Activated T-cell treated with anti-CD3 and anti-CD28 coated beads, Interleukin-2, amount 50 U/mL, for 24 hours (primary cell): ENCODE measurements at regions not wholly inside any gene's neighbourhood (a gene's known extent, or its start where the extent isn't known, plus 50 kb on each side); places are given as distances from the start of the nearest gene placed in this dataset.
"Not testable (repeated sequence)": the region's sequence is repeated elsewhere in the genome, so short reads cannot be mapped to it uniquely, and the experiment has no call there.

Source experiments
- DNase-seq: peaks from one replicate; pipeline ENCODE4 v3.0.0-alpha.2; 2020
- H3K27ac Mint-ChIP-seq: 2 replicates; pipeline ENCODE4 v1.8.0; 2020; ENCODE audit warnings: mild to moderate bottlenecking, mixed read lengths
- H3K27me3 Mint-ChIP-seq: 2 replicates; pipeline ENCODE4 v1.8.0; 2020; ENCODE audit warnings: mixed read lengths
- H3K36me3 Mint-ChIP-seq: 2 replicates; pipeline ENCODE4 v1.8.0; 2020; ENCODE audit warnings: low read depth, mixed read lengths
- H3K4me1 Mint-ChIP-seq: 2 replicates; pipeline ENCODE4 v1.8.0; 2020; ENCODE audit warnings: low read depth, mixed read lengths
- H3K4me3 Mint-ChIP-seq: 2 replicates; pipeline ENCODE4 v1.8.0; 2020; ENCODE audit warnings: mild to moderate bottlenecking, moderate library complexity, mixed read lengths
- H3K9me3 Mint-ChIP-seq: 2 replicates; pipeline ENCODE4 v1.8.0; 2020; ENCODE audit warnings: mixed read lengths

GRCh38 chr12:4822572-4822971, 87.1 kb upstream of the KCNA1 start:
- Mint-ChIP-seq H3K4me1 (peaks cover 44% of the 10 kb centered on the region), H3K4me3 (no peak overlapping the region), H3K36me3 (no peaks in the 10 kb centered on the region), H3K27me3 (no peaks in the 10 kb centered on the region), H3K9me3 (no peaks in the 10 kb centered on the region), H3K27ac (no peak overlapping the region)
- no peak for DNase-seq

- Mint-ChIP-seq H3K36me3 (no peaks in the 10 kb centered on the region), H3K27ac (no peak overlapping the region), H3K4me1 (peaks cover 50% of the 10 kb centered on the region), H3K4me3 (no peak overlapping the region), H3K9me3 (no peaks in the 10 kb centered on the region), H3K27me3 (no peaks in the 10 kb centered on the region)
- no peak for DNase-seq
Observed at GRCh38 chr12:4824380-4824779, 85.3 kb upstream of the KCNA1 start.

GRCh38 chr12:4825011-4825858, 84.5 kb upstream of the KCNA1 start:
- DNase-seq = no peak
- H3K4me3 Mint-ChIP-seq = no peak overlapping the region
- no peaks in the 10 kb centered on the region for H3K36me3 Mint-ChIP-seq
- peaks cover 57% of the 10 kb centered on the region for H3K4me1 Mint-ChIP-seq
- no peaks in the 10 kb centered on the region for H3K27me3 Mint-ChIP-seq
- H3K9me3 Mint-ChIP-seq = no peaks in the 10 kb centered on the region
- H3K27ac Mint-ChIP-seq = peak overlapping the region; percentile 30

- Mint-ChIP-seq H3K4me1 (peaks cover 71% of the 10 kb centered on the region), H3K9me3 (no peaks in the 10 kb centered on the region), H3K36me3 (no peaks in the 10 kb centered on the region), H3K27me3 (no peaks in the 10 kb centered on the region), H3K4me3 (no peak overlapping the region), H3K27ac (no peak overlapping the region)
- DNase-seq = no peak
Observed at GRCh38 chr12:4826909-4827308, 82.8 kb upstream of the KCNA1 start.

GRCh38 chr12:4828176-4828575, 81.5 kb upstream of the KCNA1 start:
- H3K9me3 Mint-ChIP-seq = peaks cover under 1% of the 10 kb centered on the region
- peak overlapping the region; percentile 67 for H3K4me3 Mint-ChIP-seq
- no peaks in the 10 kb centered on the region for H3K36me3 Mint-ChIP-seq
- peak overlapping the region; percentile 32 for H3K27ac Mint-ChIP-seq
- H3K4me1 Mint-ChIP-seq = peaks cover 73% of the 10 kb centered on the region
- no peaks in the 10 kb centered on the region for H3K27me3 Mint-ChIP-seq
- no peak for DNase-seq

- H3K9me3 Mint-ChIP-seq = peaks cover 2% of the 10 kb centered on the region
- H3K27me3 Mint-ChIP-seq = no peaks in the 10 kb centered on the region
- H3K36me3 Mint-ChIP-seq = no peaks in the 10 kb centered on the region
- no peak for DNase-seq
- H3K4me3 Mint-ChIP-seq = peak overlapping the region; percentile 67
- H3K27ac Mint-ChIP-seq = peak overlapping the region; percentile 91
- H3K4me1 Mint-ChIP-seq = peaks cover 72% of the 10 kb centered on the region
Observed at GRCh38 chr12:4829161-4829792, 80.4 kb upstream of the KCNA1 start.

- peaks cover 2% of the 10 kb centered on the region for H3K9me3 Mint-ChIP-seq
- peak overlapping the region; percentile 91 for H3K27ac Mint-ChIP-seq
- peaks cover 67% of the 10 kb centered on the region for H3K4me1 Mint-ChIP-seq
- H3K27me3 Mint-ChIP-seq = no peaks in the 10 kb centered on the region
- peak overlapping the region; percentile 67 for H3K4me3 Mint-ChIP-seq
- no peak for DNase-seq
- H3K36me3 Mint-ChIP-seq = no peaks in the 10 kb centered on the region
Observed at GRCh38 chr12:4829793-4830162, 79.9 kb upstream of the KCNA1 start.

GRCh38 chr12:4830556-4831210, 79.0 kb upstream of the KCNA1 start:
- DNase-seq = no peak
- Mint-ChIP-seq H3K27ac (no peak overlapping the region), H3K36me3 (no peaks in the 10 kb centered on the region), H3K9me3 (peaks cover 2% of the 10 kb centered on the region), H3K4me1 (peaks cover 58% of the 10 kb centered on the region), H3K27me3 (no peaks in the 10 kb centered on the region), H3K4me3 (no peak overlapping the region)

GRCh38 chr12:4833053-4833452, 76.7 kb upstream of the KCNA1 start:
- Mint-ChIP-seq H3K36me3 (no peaks in the 10 kb centered on the region), H3K9me3 (peaks cover 2% of the 10 kb centered on the region), H3K27me3 (peaks cover 10% of the 10 kb centered on the region), H3K4me1 (peaks cover 41% of the 10 kb centered on the region), H3K4me3 (no peak overlapping the region), H3K27ac (no peak overlapping the region)
- no peak for DNase-seq

- peaks cover 2% of the 10 kb centered on the region for H3K9me3 Mint-ChIP-seq
- no peak for DNase-seq
- H3K36me3 Mint-ChIP-seq = no peaks in the 10 kb centered on the region
- H3K27me3 Mint-ChIP-seq = peaks cover 14% of the 10 kb centered on the region
- no peak overlapping the region for H3K27ac Mint-ChIP-seq
- H3K4me3 Mint-ChIP-seq = no peak overlapping the region
- H3K4me1 Mint-ChIP-seq = peaks cover 37% of the 10 kb centered on the region
Observed at GRCh38 chr12:4833524-4833923, 76.2 kb upstream of the KCNA1 start.

- not testable (repeated sequence) for H3K36me3 Mint-ChIP-seq, H3K9me3 Mint-ChIP-seq, H3K4me3 Mint-ChIP-seq, DNase-seq, H3K27ac Mint-ChIP-seq
- Mint-ChIP-seq H3K27me3 (peaks cover 12% of the 10 kb centered on the region), H3K4me1 (peaks cover 13% of the 10 kb centered on the region)
Observed at GRCh38 chr12:4842401-4842800, 67.3 kb upstream of the KCNA1 start.

GRCh38 chr12:4843907-4844306, 65.8 kb upstream of the KCNA1 start:
- no peak overlapping the region for H3K27ac Mint-ChIP-seq
- no peaks in the 10 kb centered on the region for H3K36me3 Mint-ChIP-seq
- peaks cover 13% of the 10 kb centered on the region for H3K4me1 Mint-ChIP-seq
- DNase-seq = no peak
- H3K9me3 Mint-ChIP-seq = peaks cover 8% of the 10 kb centered on the region
- no peak overlapping the region for H3K4me3 Mint-ChIP-seq
- peaks cover 4% of the 10 kb centered on the region for H3K27me3 Mint-ChIP-seq

- no peaks in the 10 kb centered on the region for H3K36me3 Mint-ChIP-seq
- no peak overlapping the region for H3K27ac Mint-ChIP-seq
- H3K27me3 Mint-ChIP-seq = peaks cover 1% of the 10 kb centered on the region
- peaks cover 2% of the 10 kb centered on the region for H3K9me3 Mint-ChIP-seq
- DNase-seq = no peak
- H3K4me3 Mint-ChIP-seq = no peak overlapping the region
- peaks cover 2% of the 10 kb centered on the region for H3K4me1 Mint-ChIP-seq
Observed at GRCh38 chr12:4847713-4848112, 62.0 kb upstream of the KCNA1 start.

- H3K27me3 Mint-ChIP-seq = no peaks in the 10 kb centered on the region
- H3K4me1 Mint-ChIP-seq = no peaks in the 10 kb centered on the region
- no peaks in the 10 kb centered on the region for H3K36me3 Mint-ChIP-seq
- no peak overlapping the region for H3K4me3 Mint-ChIP-seq
- no peak overlapping the region for H3K27ac Mint-ChIP-seq
- DNase-seq = no peak
- no peaks in the 10 kb centered on the region for H3K9me3 Mint-ChIP-seq
Observed at GRCh38 chr12:4849115-4849541, 60.6 kb upstream of the KCNA1 start.

- no peak overlapping the region for H3K4me3 Mint-ChIP-seq
- no peaks in the 10 kb centered on the region for H3K36me3 Mint-ChIP-seq
- H3K27ac Mint-ChIP-seq = no peak overlapping the region
- DNase-seq = no peak
- H3K9me3 Mint-ChIP-seq = no peaks in the 10 kb centered on the region
- H3K4me1 Mint-ChIP-seq = no peaks in the 10 kb centered on the region
- no peaks in the 10 kb centered on the region for H3K27me3 Mint-ChIP-seq
Observed at GRCh38 chr12:4849795-4850345, 59.8 kb upstream of the KCNA1 start.
